Breast epithelium (tissue), 4 donors: ENCODE measurements at regions not wholly inside any gene's neighbourhood (a gene's known extent, or its start where the extent isn't known, plus 50 kb on each side); places are given as distances from the start of the nearest gene placed in this dataset.

Source experiments
- DNase-seq, 2 donors: peaks; one replicate each; pipeline ENCODE4 v3.0.0-alpha.2; 2019; ENCODE audit warnings: low spot score in 2 of 2
- H3K27ac ChIP-seq, 2 donors: fragments of 200-600 bp; sonication (generic) in 1 of 2; one replicate each; pipeline ENCODE4 v1.5.1; 2016 to 2019; ENCODE audit warnings: mild to moderate bottlenecking in 1 of 2
- H3K27me3 ChIP-seq, 2 donors: fragments of 200-600 bp; sonication (generic) in 1 of 2; one replicate each; pipeline versions ENCODE4 v1.5.1 to v1.6.0; 2017 to 2019; ENCODE audit warnings: control low read depth in 1 of 2, mild to moderate bottlenecking in 1 of 2
- H3K36me3 ChIP-seq: fragments of 200-600 bp; one replicate; pipeline ENCODE4 v1.5.1; 2019
- H3K4me1 ChIP-seq, 2 donors: fragments of 200-600 bp; sonication (generic); one replicate each; pipeline ENCODE4 v1.5.1; 2016 to 2019; ENCODE audit warnings: control low read depth in 1 of 2
- H3K4me3 ChIP-seq, 3 donors: fragments of 200-600 bp; sonication (generic); 1 replicate in 2 of 3; 2 replicates in 1 of 3; pipeline ENCODE4 v1.5.1; 2016 to 2019; ENCODE audit warnings: mild to moderate bottlenecking in 3 of 3, moderate library complexity in 2 of 3
- H3K9me3 ChIP-seq, 2 donors: fragments of 200-600 bp; sonication (generic) in 1 of 2; one replicate each; pipeline ENCODE4 v1.5.1; 2016 to 2019; ENCODE audit warnings: control low read depth in 1 of 2
- POLR2A ChIP-seq: fragments of 450-650 bp; IDR thresholded peaks from one replicate; pipeline ENCODE4 v1.6.1; 2016; ENCODE audit warnings: antibody characterized with exemption, mild to moderate bottlenecking, moderate library complexity
- POLR2AphosphoS5 ChIP-seq, 3 donors: sonication (generic); formaldehyde crosslinking; IDR thresholded peaks; one replicate each; pipeline ENCODE4 v1.6.1; 2017; ENCODE audit warnings: antibody characterized with exemption in 3 of 3
- intact Hi-C: fragments of 100-400 bp; cut with DNase I; formaldehyde crosslinking; loops from one replicate; pipeline ENCODE4 v1.15.1; 2023; ENCODE audit warnings: low total_unique reads
- TF ChIP-seq, protein P1 (sequence below), 3 donors: fragments of 450-650 bp; IDR thresholded peaks; one replicate each; pipeline ENCODE4 v1.5.1; 2016 to 2017; ENCODE audit warnings: antibody characterized with exemption in 3 of 3, mild to moderate bottlenecking in 3 of 3, moderate library complexity in 3 of 3

DNA sequence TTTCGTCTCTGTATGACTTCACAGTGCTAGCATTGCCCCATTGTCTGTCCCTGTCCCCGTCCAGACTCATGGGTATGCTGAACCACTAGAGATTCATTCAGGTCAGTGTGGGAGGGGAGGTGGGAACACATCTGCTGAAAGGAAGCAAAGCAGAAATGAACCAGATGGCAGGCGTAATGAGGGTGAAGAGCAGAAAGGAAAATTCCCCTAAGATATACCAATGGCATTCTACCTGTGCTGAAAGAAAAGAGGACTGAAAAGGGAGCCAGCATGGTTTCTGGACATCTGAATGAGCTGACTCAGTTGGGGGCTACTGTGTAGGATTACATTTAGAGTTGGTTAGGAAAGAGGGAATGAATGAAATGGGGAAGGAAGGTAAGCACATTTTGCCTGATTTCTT, 678.7 kb downstream of the MAT2B start:
- DNase-seq = no peak
- Histone ChIP-seq H3K9me3 (no peaks in the 10 kb centered on the region), H3K27ac (no peak overlapping the region), H3K4me1 (no peaks in the 10 kb centered on the region), H3K4me3 (no peak overlapping the region), H3K27me3 (no peaks in the 10 kb centered on the region), H3K36me3 (no peaks in the 10 kb centered on the region)
- no peak for TF ChIP-seq POLR2A
- TF ChIP-seq POLR2AphosphoS5 (IDR thresholded peaks at IDR 0.05) = no peak
- TF ChIP-seq, protein P1, sequence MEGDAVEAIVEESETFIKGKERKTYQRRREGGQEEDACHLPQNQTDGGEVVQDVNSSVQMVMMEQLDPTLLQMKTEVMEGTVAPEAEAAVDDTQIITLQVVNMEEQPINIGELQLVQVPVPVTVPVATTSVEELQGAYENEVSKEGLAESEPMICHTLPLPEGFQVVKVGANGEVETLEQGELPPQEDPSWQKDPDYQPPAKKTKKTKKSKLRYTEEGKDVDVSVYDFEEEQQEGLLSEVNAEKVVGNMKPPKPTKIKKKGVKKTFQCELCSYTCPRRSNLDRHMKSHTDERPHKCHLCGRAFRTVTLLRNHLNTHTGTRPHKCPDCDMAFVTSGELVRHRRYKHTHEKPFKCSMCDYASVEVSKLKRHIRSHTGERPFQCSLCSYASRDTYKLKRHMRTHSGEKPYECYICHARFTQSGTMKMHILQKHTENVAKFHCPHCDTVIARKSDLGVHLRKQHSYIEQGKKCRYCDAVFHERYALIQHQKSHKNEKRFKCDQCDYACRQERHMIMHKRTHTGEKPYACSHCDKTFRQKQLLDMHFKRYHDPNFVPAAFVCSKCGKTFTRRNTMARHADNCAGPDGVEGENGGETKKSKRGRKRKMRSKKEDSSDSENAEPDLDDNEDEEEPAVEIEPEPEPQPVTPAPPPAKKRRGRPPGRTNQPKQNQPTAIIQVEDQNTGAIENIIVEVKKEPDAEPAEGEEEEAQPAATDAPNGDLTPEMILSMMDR (IDR thresholded peaks at IDR 0.05) = no peak
- intact Hi-C loops = no loop called here

DNA sequence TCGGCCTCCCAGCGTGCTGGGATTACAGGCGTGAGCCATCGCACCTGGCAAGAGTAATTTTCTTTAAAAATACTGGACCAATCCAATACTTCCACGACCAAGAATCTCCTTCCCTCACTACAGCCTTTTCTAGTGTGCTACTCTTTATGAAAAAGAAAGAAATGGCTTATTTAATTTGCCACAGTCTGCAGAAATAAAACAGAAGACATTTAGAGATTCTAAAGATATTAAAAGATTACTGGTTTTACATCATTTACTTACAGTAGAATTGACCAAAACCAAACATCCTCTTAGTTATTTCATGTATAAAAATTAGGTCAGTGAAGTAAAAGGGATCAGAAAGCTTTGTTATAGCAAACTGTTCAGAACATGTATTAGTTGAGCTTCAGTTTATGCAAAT, 679.6 kb downstream of the MAT2B start:
- no peaks in the 10 kb centered on the region for H3K27me3 ChIP-seq
- H3K36me3 ChIP-seq = no peaks in the 10 kb centered on the region
- no peaks in the 10 kb centered on the region for H3K9me3 ChIP-seq
- DNase-seq = no peak
- TF ChIP-seq POLR2A = no peak
- H3K4me1 ChIP-seq = no peaks in the 10 kb centered on the region
- no peak overlapping the region for H3K27ac ChIP-seq
- H3K4me3 ChIP-seq = no peak overlapping the region
- intact Hi-C loops = no loop called here

DNA sequence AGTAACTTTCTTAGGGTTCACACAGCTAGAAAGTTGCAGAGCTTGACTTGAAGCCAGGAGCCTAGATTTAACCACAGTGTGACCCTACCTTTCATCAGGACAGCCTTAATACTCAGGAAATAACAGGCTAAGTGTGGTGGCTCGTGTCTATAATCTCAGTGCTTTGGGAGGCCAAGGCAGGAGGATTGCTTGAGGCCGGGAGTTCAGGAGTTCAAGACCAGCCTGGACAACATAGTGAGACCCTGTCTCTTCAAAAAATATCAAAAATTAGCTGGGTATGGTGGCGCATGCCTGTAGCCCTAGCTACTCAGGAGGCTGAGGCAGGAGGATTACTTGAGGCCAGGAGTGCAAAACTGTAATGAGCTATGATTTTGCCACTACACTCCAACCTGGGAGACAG, 681.1 kb downstream of the MAT2B start:
- no peak for DNase-seq
- TF ChIP-seq POLR2AphosphoS5 (IDR thresholded peaks at IDR 0.05) (no peak), POLR2A (no peak)
- TF ChIP-seq, protein P1 (IDR thresholded peaks at IDR 0.05) = no peak
- Histone ChIP-seq H3K4me1 (no peaks in the 10 kb centered on the region), H3K9me3 (no peaks in the 10 kb centered on the region), H3K27me3 (no peaks in the 10 kb centered on the region), H3K36me3 (no peaks in the 10 kb centered on the region), H3K27ac (no peak overlapping the region), H3K4me3 (no peak overlapping the region)
- intact Hi-C loops = no loop called here

DNA sequence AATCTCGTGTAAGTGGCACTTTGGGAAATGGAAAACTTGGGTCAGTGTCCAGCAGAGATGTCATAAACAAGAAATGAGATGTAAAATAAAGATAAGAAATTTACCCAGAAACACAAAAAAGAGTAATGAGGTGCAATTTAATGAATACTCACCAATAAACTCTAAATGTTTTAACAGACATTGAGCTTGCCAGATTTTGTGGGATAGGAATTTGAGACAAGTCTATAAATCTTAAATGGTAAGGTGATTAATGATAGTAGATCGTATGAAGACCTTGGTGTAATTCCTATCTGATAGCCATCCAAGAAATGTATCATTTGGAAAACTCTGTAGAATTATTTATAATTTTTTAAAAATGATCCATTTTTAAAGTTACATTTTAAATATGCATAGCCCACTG, 682.4 kb downstream of the MAT2B start:
- no peak for TF ChIP-seq POLR2AphosphoS5 (IDR thresholded peaks at IDR 0.05)
- TF ChIP-seq, protein P1 (IDR thresholded peaks at IDR 0.05) = no peak
- no peak for TF ChIP-seq POLR2A
- intact Hi-C loops = no loop called here

DNA sequence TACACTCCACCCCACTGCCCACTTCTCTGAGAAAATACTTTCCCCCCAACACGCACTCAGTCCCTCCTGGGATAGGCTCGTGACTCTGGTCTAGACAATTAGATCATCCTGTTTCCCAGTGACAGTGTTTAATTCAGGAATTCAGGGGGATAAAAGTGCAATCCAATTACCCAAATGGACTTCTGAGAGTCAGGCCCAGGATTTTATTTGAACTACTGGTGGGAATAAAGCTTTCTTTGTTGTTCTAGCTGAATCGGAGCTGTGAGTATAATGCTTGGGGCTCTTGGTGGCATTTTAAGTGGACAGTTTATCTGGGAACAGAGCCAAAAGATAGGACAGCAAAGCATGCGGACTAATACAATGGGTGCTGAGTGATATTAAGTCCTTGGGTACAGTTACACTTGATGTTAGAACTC, 683.3 kb downstream of the MAT2B start:
- Histone ChIP-seq H3K4me3 (no peak overlapping the region), H3K9me3 (no peaks in the 10 kb centered on the region), H3K4me1 (no peaks in the 10 kb centered on the region), H3K27me3 (no peaks in the 10 kb centered on the region), H3K36me3 (no peaks in the 10 kb centered on the region), H3K27ac (no peak overlapping the region)
- DNase-seq = no peak
- TF ChIP-seq POLR2AphosphoS5 (IDR thresholded peaks at IDR 0.05) = no peak
- no peak for TF ChIP-seq POLR2A
- TF ChIP-seq, protein P1 (IDR thresholded peaks at IDR 0.05) = no peak
- intact Hi-C loops = no loop called here

More for the DNA sequence above, 682.4 kb downstream of the MAT2B start:
- no peak overlapping the region for H3K27ac ChIP-seq
- H3K36me3 ChIP-seq = no peaks in the 10 kb centered on the region
- H3K9me3 ChIP-seq = no peaks in the 10 kb centered on the region
- no peaks in the 10 kb centered on the region for H3K27me3 ChIP-seq
- H3K4me1 ChIP-seq = no peaks in the 10 kb centered on the region
- no peak overlapping the region for H3K4me3 ChIP-seq
- DNase-seq = no peak

DNA sequence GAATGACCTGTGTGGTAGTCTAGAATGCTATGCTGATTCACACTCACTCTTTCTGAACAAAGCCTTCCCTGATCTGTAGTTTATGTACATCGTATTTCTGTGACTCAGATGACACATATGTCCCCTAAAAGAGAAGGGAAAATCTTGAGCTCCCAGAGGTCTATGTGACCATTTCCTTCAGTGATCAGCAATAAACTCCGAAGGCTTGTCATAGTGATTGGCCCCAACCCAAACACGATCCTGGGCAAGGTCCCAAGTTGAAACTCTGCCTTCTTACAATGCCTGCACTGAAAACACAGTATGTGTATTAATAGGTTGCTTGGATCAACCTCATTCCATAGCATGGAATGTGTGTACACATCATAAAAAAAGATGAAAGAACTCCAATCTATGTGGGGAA, 685.8 kb downstream of the MAT2B start:
- Histone ChIP-seq H3K27me3 (no peaks in the 10 kb centered on the region), H3K4me3 (no peak overlapping the region), H3K36me3 (no peaks in the 10 kb centered on the region), H3K27ac (no peak overlapping the region), H3K9me3 (no peaks in the 10 kb centered on the region), H3K4me1 (no peaks in the 10 kb centered on the region)
- DNase-seq = no peak
- intact Hi-C loops = no loop called here
- no peak for TF ChIP-seq POLR2A
- TF ChIP-seq, protein P1 (IDR thresholded peaks at IDR 0.05) = no peak
- TF ChIP-seq POLR2AphosphoS5 (IDR thresholded peaks at IDR 0.05) = no peak
